ENCODE measurements at regions not wholly inside any gene's neighbourhood (a gene's known extent, or its start where the extent isn't known, plus 50 kb on each side); places are given as distances from the start of the nearest gene placed in this dataset.

- TF ChIP-seq CTCF (IDR thresholded peaks at IDR 0.05; ENCODE audit: insufficient read depth, low read depth, low read length) = no peak
- DNase-seq (ENCODE audit: low read depth) = no peak
- no peak overlapping the region for H3K4me3 ChIP-seq (ENCODE audit: low read depth, low read length)
These were observed 169.0 kb upstream of the GPR26 start for GRCh38 chr10:123496996-123497660.

- no peak for DNase-seq (ENCODE audit: low read depth)
- no peak overlapping the region for H3K4me3 ChIP-seq (ENCODE audit: low read depth, low read length)
- no peak for TF ChIP-seq CTCF (IDR thresholded peaks at IDR 0.05; ENCODE audit: insufficient read depth, low read depth, low read length)
These were observed 166.0 kb upstream of the GPR26 start for GRCh38 chr10:123500110-123500509.

- TF ChIP-seq CTCF (IDR thresholded peaks at IDR 0.05; ENCODE audit: insufficient read depth, low read depth, low read length) = no peak
- no peak for DNase-seq (ENCODE audit: low read depth)
- H3K4me3 ChIP-seq (ENCODE audit: low read depth, low read length) = no peak overlapping the region
These were observed 165.0 kb upstream of the GPR26 start for GRCh38 chr10:123501148-123501547.

GRCh38 chr10:123502983-123503382 lies 163.2 kb upstream of the GPR26 start:
- no peak for TF ChIP-seq CTCF (IDR thresholded peaks at IDR 0.05; ENCODE audit: insufficient read depth, low read depth, low read length)
- no peak for DNase-seq (ENCODE audit: low read depth)
- no peak overlapping the region for H3K4me3 ChIP-seq (ENCODE audit: low read depth, low read length)

- no peak overlapping the region for H3K4me3 ChIP-seq (ENCODE audit: low read depth, low read length)
- DNase-seq (ENCODE audit: low read depth) = no peak
- TF ChIP-seq CTCF (IDR thresholded peaks at IDR 0.05; ENCODE audit: insufficient read depth, low read depth, low read length) = no peak
These were observed 159.7 kb upstream of the GPR26 start for GRCh38 chr10:123506455-123506854.

GRCh38 chr10:123507298-123507697 lies 158.9 kb upstream of the GPR26 start:
- no peak overlapping the region for H3K4me3 ChIP-seq (ENCODE audit: low read depth, low read length)
- no peak for TF ChIP-seq CTCF (IDR thresholded peaks at IDR 0.05; ENCODE audit: insufficient read depth, low read depth, low read length)
- no peak for DNase-seq (ENCODE audit: low read depth)

- no peak for DNase-seq (ENCODE audit: low read depth)
- no peak overlapping the region for H3K4me3 ChIP-seq (ENCODE audit: low read depth, low read length)
- no peak for TF ChIP-seq CTCF (IDR thresholded peaks at IDR 0.05; ENCODE audit: insufficient read depth, low read depth, low read length)
These were observed 156.8 kb upstream of the GPR26 start for GRCh38 chr10:123509338-123509737.

Data from fibroblast of villous mesenchyme (primary cell).